ENCODE measurements at regions not wholly inside any gene's neighbourhood (a gene's known extent, or its start where the extent isn't known, plus 50 kb on each side); places are given as distances from the start of the nearest gene placed in this dataset.

- TF ChIP-seq CTCF (IDR thresholded peaks at IDR 0.05) (no peak), EZH2 (IDR thresholded peaks at IDR 0.05) (no peak), EZH2phosphoT487 (IDR thresholded peaks at IDR 0.05) (no peak)
Observed at GRCh38 chr17:54770836-54771235, 129.8 kb upstream of the TOM1L1 start.

All from neural progenitor cell (in vitro differentiated cells).